ENCODE measurements at regions not wholly inside any gene's neighbourhood (a gene's known extent, or its start where the extent isn't known, plus 50 kb on each side); places are given as distances from the start of the nearest gene placed in this dataset.

- TF ChIP-seq ZFX (IDR thresholded peaks at IDR 0.05) = no peak
- TF ChIP-seq, protein P1, sequence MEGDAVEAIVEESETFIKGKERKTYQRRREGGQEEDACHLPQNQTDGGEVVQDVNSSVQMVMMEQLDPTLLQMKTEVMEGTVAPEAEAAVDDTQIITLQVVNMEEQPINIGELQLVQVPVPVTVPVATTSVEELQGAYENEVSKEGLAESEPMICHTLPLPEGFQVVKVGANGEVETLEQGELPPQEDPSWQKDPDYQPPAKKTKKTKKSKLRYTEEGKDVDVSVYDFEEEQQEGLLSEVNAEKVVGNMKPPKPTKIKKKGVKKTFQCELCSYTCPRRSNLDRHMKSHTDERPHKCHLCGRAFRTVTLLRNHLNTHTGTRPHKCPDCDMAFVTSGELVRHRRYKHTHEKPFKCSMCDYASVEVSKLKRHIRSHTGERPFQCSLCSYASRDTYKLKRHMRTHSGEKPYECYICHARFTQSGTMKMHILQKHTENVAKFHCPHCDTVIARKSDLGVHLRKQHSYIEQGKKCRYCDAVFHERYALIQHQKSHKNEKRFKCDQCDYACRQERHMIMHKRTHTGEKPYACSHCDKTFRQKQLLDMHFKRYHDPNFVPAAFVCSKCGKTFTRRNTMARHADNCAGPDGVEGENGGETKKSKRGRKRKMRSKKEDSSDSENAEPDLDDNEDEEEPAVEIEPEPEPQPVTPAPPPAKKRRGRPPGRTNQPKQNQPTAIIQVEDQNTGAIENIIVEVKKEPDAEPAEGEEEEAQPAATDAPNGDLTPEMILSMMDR (conservative IDR thresholded peaks at IDR 0.05) = no peak
- H3K27ac ChIP-seq = no peak overlapping the region
Measured at GRCh38 chr13:62049992-62050391, 634.3 kb upstream of the PCDH20 start.

DNA sequence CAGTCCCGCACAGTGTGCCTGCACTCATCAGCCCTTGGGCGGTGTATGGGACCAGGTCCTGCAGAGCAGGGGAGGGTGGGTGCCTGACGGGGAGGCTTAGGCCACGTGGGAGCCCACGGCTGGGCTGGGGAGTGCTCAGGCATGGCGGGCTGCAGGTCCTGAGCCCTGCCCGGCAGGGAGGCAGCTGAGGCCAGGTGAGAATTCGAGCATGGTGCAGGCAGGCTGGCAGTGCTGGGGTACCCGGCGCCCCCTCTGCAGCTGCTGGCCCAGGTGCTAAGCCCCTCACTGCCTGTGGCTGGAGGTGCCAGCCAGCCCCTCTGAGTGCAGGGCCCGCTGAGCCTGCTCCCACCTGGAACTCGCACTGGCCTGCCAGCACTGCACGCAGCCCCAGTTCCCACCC is 630.9 kb upstream of the PCDH20 start:
- H3K27ac ChIP-seq = no peak overlapping the region
- TF ChIP-seq ZFX (IDR thresholded peaks at IDR 0.05) = no peak

- TF ChIP-seq, protein P1 (conservative IDR thresholded peaks at IDR 0.05) = no peak
- no peak for TF ChIP-seq ZFX (IDR thresholded peaks at IDR 0.05)
- no peak overlapping the region for H3K27ac ChIP-seq
Measured at GRCh38 chr13:62043600-62043999, 628.0 kb upstream of the PCDH20 start.

GRCh38 chr13:62040806-62041205 is 625.2 kb upstream of the PCDH20 start:
- no peak overlapping the region for H3K27ac ChIP-seq
- TF ChIP-seq, protein P1 (conservative IDR thresholded peaks at IDR 0.05) = no peak
- TF ChIP-seq ZFX (IDR thresholded peaks at IDR 0.05) = no peak

DNA sequence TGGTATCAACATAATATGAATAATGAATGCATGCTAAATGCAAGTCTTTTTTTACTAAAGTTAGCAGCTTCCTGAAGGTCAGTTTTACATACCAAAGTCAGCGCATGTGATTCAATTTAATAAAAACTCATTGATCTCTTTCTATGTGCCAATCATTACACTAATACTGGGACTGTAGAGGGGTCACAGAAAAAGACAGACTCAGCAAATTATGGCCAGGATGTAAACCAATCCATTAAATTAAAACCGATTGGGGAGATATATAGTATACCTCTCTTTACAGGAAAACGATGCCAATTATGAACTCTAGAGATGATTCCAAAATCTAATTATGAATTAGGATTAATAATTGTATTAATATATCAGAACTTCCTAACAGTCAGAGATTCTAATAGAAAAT is 624.4 kb upstream of the PCDH20 start:
- TF ChIP-seq, protein P1 (conservative IDR thresholded peaks at IDR 0.05) = no peak
- TF ChIP-seq ZFX (IDR thresholded peaks at IDR 0.05) = no peak
- H3K27ac ChIP-seq = no peak overlapping the region

GRCh38 chr13:62038214-62038613 is 622.6 kb upstream of the PCDH20 start:
- TF ChIP-seq, protein P1 (conservative IDR thresholded peaks at IDR 0.05) = no peak
- TF ChIP-seq ZFX (IDR thresholded peaks at IDR 0.05) = no peak
- H3K27ac ChIP-seq = no peak overlapping the region

- no peak for TF ChIP-seq ZFX (IDR thresholded peaks at IDR 0.05)
- TF ChIP-seq, protein P1 (conservative IDR thresholded peaks at IDR 0.05) = no peak
Measured at GRCh38 chr13:62035981-62036380, 620.3 kb upstream of the PCDH20 start.

GRCh38 chr13:62033934-62034333 is 618.3 kb upstream of the PCDH20 start:
- H3K27ac ChIP-seq = no peak overlapping the region
- TF ChIP-seq, protein P1 (conservative IDR thresholded peaks at IDR 0.05) = no peak
- no peak for TF ChIP-seq ZFX (IDR thresholded peaks at IDR 0.05)

More at GRCh38 chr13:62035981-62036380, 620.3 kb upstream of the PCDH20 start:
- H3K27ac ChIP-seq = no peak overlapping the region

Measured in C4-2B (cell line).